ENCODE measurements at regions not wholly inside any gene's neighbourhood (a gene's known extent, or its start where the extent isn't known, plus 50 kb on each side); places are given as distances from the start of the nearest gene placed in this dataset.

GRCh38 chr1:67945733-67946374 is 104.6 kb downstream of the DIRAS3 start:
- TF ChIP-seq, protein P1, sequence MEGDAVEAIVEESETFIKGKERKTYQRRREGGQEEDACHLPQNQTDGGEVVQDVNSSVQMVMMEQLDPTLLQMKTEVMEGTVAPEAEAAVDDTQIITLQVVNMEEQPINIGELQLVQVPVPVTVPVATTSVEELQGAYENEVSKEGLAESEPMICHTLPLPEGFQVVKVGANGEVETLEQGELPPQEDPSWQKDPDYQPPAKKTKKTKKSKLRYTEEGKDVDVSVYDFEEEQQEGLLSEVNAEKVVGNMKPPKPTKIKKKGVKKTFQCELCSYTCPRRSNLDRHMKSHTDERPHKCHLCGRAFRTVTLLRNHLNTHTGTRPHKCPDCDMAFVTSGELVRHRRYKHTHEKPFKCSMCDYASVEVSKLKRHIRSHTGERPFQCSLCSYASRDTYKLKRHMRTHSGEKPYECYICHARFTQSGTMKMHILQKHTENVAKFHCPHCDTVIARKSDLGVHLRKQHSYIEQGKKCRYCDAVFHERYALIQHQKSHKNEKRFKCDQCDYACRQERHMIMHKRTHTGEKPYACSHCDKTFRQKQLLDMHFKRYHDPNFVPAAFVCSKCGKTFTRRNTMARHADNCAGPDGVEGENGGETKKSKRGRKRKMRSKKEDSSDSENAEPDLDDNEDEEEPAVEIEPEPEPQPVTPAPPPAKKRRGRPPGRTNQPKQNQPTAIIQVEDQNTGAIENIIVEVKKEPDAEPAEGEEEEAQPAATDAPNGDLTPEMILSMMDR (IDR thresholded peaks at IDR 0.05; ENCODE audit: unreplicated experiment) = no peak
- Mint-ChIP-seq H3K27ac (ENCODE audit: low read depth, unreplicated experiment) (no peak overlapping the region), H3K27me3 (ENCODE audit: insufficient read depth, unreplicated experiment) (no peaks in the 10 kb centered on the region), H3K36me3 (ENCODE audit: insufficient read depth, unreplicated experiment) (no peaks in the 10 kb centered on the region), H3K4me3 (ENCODE audit: unreplicated experiment) (no peak overlapping the region), H3K9me3 (ENCODE audit: unreplicated experiment) (no peaks in the 10 kb centered on the region), H3K4me1 (ENCODE audit: insufficient read depth, unreplicated experiment) (no peaks in the 10 kb centered on the region)
- DNase-seq (ENCODE audit: unreplicated experiment) = no peak
- ChIA-PET POLR2A (no interaction called here), CTCF (interaction anchor here (0.6 to 1.4 kb wide), 2 partner anchors 11 to 180 kb away, joined by 3 to 6 read pairs; no protein-coding TSS in a partner anchor)
- BruUV-seq (replicated peaks) = no TSS peak
- intact Hi-C loops (cut with micrococcal nuclease) = no loop called here

- ChIA-PET POLR2A (interaction anchor here (1.2 kb wide), 1 partner anchor 21 kb away, joined by 4 read pairs; no protein-coding TSS in a partner anchor), CTCF (interaction anchor here (1.0 to 1.2 kb wide), 2 partner anchors 8 to 172 kb away, joined by 3 read pairs; no protein-coding TSS in a partner anchor)
- Mint-ChIP-seq H3K27me3 (ENCODE audit: insufficient read depth, unreplicated experiment) (no peaks in the 10 kb centered on the region), H3K4me3 (ENCODE audit: unreplicated experiment) (no peak overlapping the region), H3K4me1 (ENCODE audit: insufficient read depth, unreplicated experiment) (no peaks in the 10 kb centered on the region), H3K27ac (ENCODE audit: low read depth, unreplicated experiment) (no peak overlapping the region), H3K9me3 (ENCODE audit: unreplicated experiment) (no peaks in the 10 kb centered on the region), H3K36me3 (ENCODE audit: insufficient read depth, unreplicated experiment) (no peaks in the 10 kb centered on the region)
- no peak for DNase-seq (ENCODE audit: unreplicated experiment)
- intact Hi-C loops (cut with micrococcal nuclease) = no loop called here
- TF ChIP-seq, protein P1 (IDR thresholded peaks at IDR 0.05; ENCODE audit: unreplicated experiment) = no peak
- BruUV-seq (replicated peaks) = no TSS peak
Observed at GRCh38 chr1:67942274-67942673, 108.2 kb downstream of the DIRAS3 start.

- no peak overlapping the region for H3K27ac Mint-ChIP-seq (ENCODE audit: low read depth, unreplicated experiment)
Observed at GRCh38 chr1:67941746-67942145, 108.5 kb upstream of the GNG12 start.

DNA sequence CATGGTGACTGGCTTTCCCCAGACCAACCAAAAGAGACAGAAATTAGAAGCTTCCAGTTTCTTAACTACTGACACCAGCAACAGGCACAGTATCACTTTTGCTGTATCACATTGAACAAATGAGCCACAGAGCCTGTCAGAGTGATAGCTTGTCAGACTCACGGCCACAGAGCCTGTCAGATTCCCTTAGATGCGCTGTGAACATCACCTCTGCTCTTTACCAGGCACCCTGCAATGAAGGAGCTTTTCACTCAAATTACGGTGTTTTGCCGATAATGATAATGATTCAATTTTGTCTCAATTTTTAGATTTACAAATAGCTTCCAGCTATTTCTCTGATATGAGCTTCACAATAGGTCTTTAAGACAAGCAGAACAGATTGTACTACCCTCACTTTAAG is 107.9 kb upstream of the GNG12 start:
- no peaks in the 10 kb centered on the region for H3K36me3 Mint-ChIP-seq (ENCODE audit: insufficient read depth, unreplicated experiment)
- H3K27me3 Mint-ChIP-seq (ENCODE audit: insufficient read depth, unreplicated experiment) = no peaks in the 10 kb centered on the region
- H3K9me3 Mint-ChIP-seq (ENCODE audit: unreplicated experiment) = no peaks in the 10 kb centered on the region
- H3K27ac Mint-ChIP-seq (ENCODE audit: low read depth, unreplicated experiment) = no peak overlapping the region
- POLR2A ChIA-PET = interaction anchor here (0.6 to 1.2 kb wide), 2 partner anchors 19 to 127 kb away, joined by 3 to 4 read pairs; no protein-coding TSS in a partner anchor
- intact Hi-C loops (cut with micrococcal nuclease) = no loop called here
- no peaks in the 10 kb centered on the region for H3K4me1 Mint-ChIP-seq (ENCODE audit: insufficient read depth, unreplicated experiment)
- DNase-seq (ENCODE audit: unreplicated experiment) = no peak
- CTCF ChIA-PET = interaction anchor here (0.5 to 1.2 kb wide), 4 partner anchors 9 to 658 kb away, joined by 3 read pairs; no protein-coding TSS in a partner anchor
- TF ChIP-seq, protein P1 (IDR thresholded peaks at IDR 0.05; ENCODE audit: unreplicated experiment) = no peak
- BruUV-seq (replicated peaks) = no TSS peak
- no peak overlapping the region for H3K4me3 Mint-ChIP-seq (ENCODE audit: unreplicated experiment)

More at GRCh38 chr1:67941746-67942145, 108.5 kb upstream of the GNG12 start:
- TF ChIP-seq, protein P1 (IDR thresholded peaks at IDR 0.05; ENCODE audit: unreplicated experiment) = no peak
- no TSS peak for BruUV-seq (replicated peaks)
- ChIA-PET POLR2A (interaction anchor here (1.2 kb wide), 1 partner anchor 20 kb away, joined by 4 read pairs; no protein-coding TSS in a partner anchor), CTCF (interaction anchor here (1.0 to 1.2 kb wide), 2 partner anchors 8 to 172 kb away, joined by 3 read pairs; no protein-coding TSS in a partner anchor)
- Mint-ChIP-seq H3K4me1 (ENCODE audit: insufficient read depth, unreplicated experiment) (no peaks in the 10 kb centered on the region), H3K27me3 (ENCODE audit: insufficient read depth, unreplicated experiment) (no peaks in the 10 kb centered on the region), H3K9me3 (ENCODE audit: unreplicated experiment) (no peaks in the 10 kb centered on the region), H3K36me3 (ENCODE audit: insufficient read depth, unreplicated experiment) (no peaks in the 10 kb centered on the region), H3K4me3 (ENCODE audit: unreplicated experiment) (no peak overlapping the region)
- intact Hi-C loops (cut with micrococcal nuclease) = no loop called here
- DNase-seq (ENCODE audit: unreplicated experiment) = no peak

Measured in MCF 10A (cell line).